Fibroblast of villous mesenchyme (primary cell): ENCODE measurements at regions not wholly inside any gene's neighbourhood (a gene's known extent, or its start where the extent isn't known, plus 50 kb on each side); places are given as distances from the start of the nearest gene placed in this dataset.
"Not testable (repeated sequence)": the region's sequence is repeated elsewhere in the genome, so short reads cannot be mapped to it uniquely, and the experiment has no call there.

ENCODE experiments used
- DNase-seq: peaks from one replicate; pipeline ENCODE4 v3.0.0-alpha.2; 2010; ENCODE audit warnings: low read depth
- H3K4me3 ChIP-seq: 2 replicates; pipeline ENCODE4 v1.5.1; 2011; ENCODE audit warnings: low read depth, mild to moderate bottlenecking, low read length
- CTCF ChIP-seq: IDR thresholded peaks from 2 replicates; pipeline ENCODE4 v1.5.1; 2012; ENCODE audit warnings: low read depth, mild to moderate bottlenecking, low read length; ENCODE audit not compliant: insufficient read depth

- TF ChIP-seq CTCF, result no peak
- DNase-seq, result no peak
- no peak overlapping the region for H3K4me3 ChIP-seq
These were observed 178.9 kb downstream of the COPRS start for GRCh38 chr17:31680126-31680525.

- no peak overlapping the region for H3K4me3 ChIP-seq
- no peak for TF ChIP-seq CTCF
- no peak for DNase-seq
These were observed 179.4 kb downstream of the COPRS start for GRCh38 chr17:31679667-31680066.

- TF ChIP-seq CTCF, result no peak
- no peak for DNase-seq
- H3K4me3 ChIP-seq, result no peak overlapping the region
These were observed 180.6 kb downstream of the COPRS start for GRCh38 chr17:31678431-31678830.

GRCh38 chr17:31677681-31678080, 181.4 kb downstream of the COPRS start:
- no peak overlapping the region for H3K4me3 ChIP-seq
- DNase-seq, result no peak
- TF ChIP-seq CTCF, result no peak

GRCh38 chr17:31677036-31677435, 182.0 kb downstream of the COPRS start:
- H3K4me3 ChIP-seq, result no peak overlapping the region
- no peak for DNase-seq
- TF ChIP-seq CTCF, result no peak

- H3K4me3 ChIP-seq, DNase-seq: not testable (repeated sequence)
These were observed 183.7 kb downstream of the COPRS start for GRCh38 chr17:31675392-31675791.

GRCh38 chr17:31674717-31675349, 184.2 kb downstream of the COPRS start:
- DNase-seq, result peak; percentile 40
- no peak for TF ChIP-seq CTCF
- H3K4me3 ChIP-seq, result no peak overlapping the region

GRCh38 chr17:31674305-31674704, 184.7 kb downstream of the COPRS start:
- no peak for TF ChIP-seq CTCF
- no peak overlapping the region for H3K4me3 ChIP-seq
- DNase-seq, result peak; percentile 37
